Astrocyte of the hippocampus (primary cell): ENCODE measurements at regions not wholly inside any gene's neighbourhood (a gene's known extent, or its start where the extent isn't known, plus 50 kb on each side); places are given as distances from the start of the nearest gene placed in this dataset.

ENCODE experiments used
- DNase-seq: peaks from one replicate; pipeline ENCODE4 v3.0.0; 2011; ENCODE audit warnings: low read depth, low spot score

DNA sequence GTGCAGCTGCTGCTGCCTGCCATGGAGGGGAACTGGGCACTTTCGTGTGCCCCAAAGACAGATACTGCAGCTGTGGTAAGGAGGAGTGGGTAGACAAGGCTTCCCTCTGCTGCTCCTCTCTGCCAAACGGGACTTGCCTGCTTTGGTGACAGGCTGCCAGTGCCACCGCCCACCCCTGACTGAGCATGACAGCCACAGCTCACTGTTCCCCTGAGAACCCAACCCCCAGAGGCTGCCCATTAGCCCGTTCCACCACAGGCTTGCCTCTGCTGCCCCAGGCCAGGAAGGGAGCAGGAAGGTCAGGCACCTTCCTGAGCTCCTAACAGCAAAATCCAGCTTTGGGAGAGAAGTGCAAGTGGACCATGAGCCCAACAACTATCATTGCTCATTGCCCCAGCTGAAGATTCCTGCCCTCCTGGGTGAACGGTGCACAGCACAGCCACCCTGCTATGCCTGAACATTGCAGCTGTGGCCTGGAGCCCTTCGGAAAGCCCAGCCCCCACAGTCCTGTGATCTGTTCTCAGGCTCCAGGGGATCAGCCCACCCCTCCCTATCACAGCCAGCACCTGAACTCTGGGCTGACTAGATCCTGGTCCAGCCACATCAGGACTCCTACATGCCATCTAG lies 58.7 kb upstream of the ANTXRL start:
- DNase-seq: no peak

DNA sequence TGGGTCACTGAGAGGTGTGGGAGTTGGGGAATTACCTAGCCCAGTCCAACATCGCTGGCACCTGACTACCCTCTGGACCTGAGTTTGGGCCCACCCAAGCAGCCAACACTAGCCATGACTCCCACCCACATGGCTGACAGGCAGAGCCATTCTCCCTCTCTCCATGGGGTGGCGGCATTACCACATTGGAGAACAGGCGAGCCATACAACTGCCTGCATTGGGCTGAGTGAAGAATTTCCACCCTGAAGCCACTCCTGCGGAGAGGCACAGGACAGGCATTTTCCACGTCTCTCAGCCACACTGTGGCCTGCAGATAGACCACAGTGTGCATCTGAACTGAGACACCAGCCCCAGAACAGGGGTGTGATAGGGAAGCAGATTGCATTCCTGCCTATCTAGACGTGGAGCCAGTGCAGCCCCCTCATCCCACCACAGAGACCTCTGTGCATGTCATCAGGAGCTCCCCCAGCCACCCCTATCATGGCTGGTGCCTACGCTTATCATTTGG lies 58.2 kb upstream of the ANTXRL start:
- peak; percentile 82 for DNase-seq

DNA sequence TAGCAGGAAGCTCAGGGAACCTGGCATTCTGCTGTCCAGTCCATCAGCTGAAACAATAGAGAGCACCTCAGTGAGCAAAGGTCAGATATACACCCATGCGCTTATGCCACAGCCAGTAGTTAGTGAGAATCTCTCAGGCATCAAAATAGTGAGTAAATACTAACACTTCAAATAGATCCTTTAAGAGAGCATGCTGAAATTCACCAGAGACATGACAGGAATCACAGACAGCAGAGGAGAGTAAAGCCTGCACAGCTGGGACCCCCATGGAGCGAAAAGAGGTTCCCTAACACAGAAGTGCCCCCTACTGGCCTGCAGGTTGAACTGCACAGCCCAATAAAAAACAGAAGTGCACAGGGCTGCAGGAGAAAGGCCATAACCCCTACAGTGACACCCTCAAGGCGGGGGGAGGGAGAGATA lies 57.6 kb upstream of the ANTXRL start:
- peak; percentile 6 for DNase-seq

DNA sequence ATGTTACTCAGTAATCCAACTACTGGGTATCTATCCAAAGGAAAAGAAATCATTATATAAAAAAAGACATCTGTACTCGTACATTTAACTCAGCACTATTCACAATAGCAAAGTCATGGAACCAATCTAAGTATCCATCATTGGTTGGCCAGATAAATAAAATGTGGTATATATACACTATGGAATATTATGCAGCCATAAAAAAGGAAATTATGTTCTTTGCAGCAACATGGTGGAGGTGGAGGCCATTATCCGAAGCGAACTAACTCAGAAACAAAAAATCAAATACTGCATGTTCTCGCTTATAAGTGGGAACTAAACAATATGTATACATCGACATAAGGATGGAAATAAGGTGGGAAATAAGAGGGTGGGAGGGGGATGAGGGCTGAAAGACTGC lies 56.2 kb upstream of the ANTXRL start:
- no peak for DNase-seq

DNA sequence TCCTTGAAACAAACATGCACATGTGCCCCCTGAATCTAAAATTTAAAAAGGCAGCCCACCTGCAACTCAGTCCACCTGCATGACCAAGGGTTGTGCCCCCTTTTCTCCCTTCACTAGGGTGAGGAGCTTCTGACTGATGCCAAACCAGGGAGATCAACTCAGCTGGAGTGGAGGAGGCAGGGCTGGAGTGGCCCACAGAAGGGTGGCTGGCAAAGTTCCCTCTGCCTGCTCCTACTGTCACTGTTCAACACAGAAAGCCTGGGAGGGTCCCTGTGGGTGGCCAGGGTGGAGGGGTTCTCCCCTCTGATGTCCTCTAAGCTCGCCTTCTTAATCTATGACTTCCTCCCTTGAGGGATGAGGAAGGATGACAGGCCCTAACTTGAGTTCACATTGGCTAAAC lies 55.7 kb upstream of the ANTXRL start:
- no peak for DNase-seq

DNA sequence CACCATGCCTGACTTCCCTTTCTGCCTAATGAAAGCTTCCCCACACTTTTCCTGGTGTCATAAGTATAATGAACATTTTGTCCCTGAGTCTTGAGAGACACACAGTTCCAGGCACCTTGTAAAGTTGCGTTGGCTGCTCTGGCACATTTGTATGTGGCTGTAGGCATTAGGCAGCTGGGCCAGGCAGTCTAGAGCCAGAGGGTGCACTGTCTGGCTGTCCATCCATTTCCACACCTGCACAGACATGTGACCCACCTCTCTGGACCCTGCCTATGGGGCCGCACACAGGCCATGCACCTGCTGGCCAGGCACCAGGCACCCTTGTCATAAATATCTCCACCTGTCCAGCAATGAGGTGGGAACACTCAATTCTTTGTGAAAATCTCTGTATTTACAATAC lies 54.7 kb upstream of the ANTXRL start:
- no peak for DNase-seq

DNA sequence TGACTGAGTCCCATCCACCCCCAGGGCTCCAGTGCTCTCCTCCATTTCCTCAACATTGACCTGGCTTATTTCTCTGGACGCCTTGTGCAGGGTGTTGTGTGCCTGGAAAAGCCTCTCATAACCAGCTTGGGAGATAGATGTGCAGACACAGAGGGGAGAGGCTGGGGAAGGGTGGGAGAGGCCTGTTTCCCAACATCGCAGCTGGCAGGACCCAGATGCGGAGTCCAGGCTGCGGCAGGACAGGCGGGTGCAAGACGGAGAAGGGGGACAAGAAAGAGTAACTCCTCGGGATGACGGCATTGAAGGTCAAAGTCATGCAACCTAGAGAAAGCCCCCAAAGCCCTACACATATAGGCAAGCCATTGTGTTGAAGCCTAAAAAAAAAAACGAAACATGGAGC lies 54.1 kb upstream of the ANTXRL start:
- no peak for DNase-seq

DNA sequence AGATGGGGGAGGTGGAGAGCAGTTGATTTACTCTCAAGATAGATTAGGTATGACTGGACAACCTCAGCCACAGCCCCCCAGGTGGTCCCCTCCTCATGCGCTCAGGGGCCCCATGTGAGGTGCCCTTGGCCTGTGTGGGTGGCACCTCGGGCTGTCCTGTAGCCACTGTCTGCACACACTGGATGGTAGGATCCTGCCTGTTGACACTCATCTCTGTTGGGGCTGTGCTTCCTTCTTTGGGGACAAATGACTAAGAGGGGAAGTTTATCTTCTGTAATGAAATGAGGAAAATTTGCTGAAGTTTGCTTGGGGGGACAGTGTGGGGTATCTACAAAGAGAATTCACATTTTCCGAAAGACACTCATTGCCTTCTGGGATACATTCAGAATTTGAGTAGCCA lies 53.6 kb upstream of the ANTXRL start:
- DNase-seq: no peak

DNA sequence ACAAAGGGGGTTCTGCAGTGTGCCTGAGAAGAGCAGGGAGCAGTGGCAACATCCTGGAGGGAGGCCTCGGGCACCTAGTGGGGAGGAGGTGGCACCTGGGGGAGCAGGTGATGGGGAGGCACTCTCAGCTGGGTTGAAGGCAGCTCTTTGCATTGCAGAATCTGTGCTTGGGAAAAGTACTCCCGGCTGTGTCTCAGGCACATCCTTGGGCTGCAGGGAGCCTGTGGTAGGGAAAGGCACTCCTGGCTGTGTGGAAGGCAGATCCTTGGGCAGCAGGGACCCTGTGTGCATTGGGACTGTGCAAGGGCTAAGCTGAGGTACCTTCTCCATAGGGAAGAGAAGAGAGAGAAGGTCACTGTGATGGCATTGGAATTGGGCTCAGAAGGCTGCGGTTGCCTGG lies 52.8 kb upstream of the ANTXRL start:
- DNase-seq: no peak

DNA sequence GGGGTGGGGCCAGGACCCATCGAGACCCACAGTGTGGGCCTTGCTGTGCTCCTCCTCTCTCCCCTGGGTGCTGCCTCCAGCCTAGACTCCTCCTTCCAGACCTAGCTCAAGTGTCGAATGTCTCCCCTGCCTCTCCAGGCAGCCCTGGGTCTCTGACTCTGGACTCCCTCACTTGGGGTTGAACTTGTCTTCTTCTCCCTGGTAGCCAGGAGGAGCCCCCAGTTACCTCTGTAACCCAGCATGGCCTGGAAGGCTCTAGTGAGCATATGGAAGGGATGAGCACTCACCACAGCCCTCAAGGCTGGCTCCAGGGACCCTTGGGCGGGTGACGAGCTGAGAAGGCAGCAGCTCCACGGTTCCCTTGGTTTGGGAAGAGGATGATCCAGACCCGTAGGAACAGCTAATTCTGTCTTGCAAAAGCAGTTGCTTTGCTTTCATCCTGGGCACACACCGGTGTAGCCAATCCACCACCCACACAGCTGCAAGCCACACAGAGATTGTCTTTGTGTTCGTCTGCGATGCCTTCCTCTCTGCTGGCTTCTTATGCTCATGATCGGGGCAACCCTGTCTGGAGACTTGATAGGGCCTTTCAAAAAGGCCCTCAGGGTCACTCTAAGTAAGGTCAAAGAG lies 52.3 kb upstream of the ANTXRL start:
- DNase-seq: no peak

DNA sequence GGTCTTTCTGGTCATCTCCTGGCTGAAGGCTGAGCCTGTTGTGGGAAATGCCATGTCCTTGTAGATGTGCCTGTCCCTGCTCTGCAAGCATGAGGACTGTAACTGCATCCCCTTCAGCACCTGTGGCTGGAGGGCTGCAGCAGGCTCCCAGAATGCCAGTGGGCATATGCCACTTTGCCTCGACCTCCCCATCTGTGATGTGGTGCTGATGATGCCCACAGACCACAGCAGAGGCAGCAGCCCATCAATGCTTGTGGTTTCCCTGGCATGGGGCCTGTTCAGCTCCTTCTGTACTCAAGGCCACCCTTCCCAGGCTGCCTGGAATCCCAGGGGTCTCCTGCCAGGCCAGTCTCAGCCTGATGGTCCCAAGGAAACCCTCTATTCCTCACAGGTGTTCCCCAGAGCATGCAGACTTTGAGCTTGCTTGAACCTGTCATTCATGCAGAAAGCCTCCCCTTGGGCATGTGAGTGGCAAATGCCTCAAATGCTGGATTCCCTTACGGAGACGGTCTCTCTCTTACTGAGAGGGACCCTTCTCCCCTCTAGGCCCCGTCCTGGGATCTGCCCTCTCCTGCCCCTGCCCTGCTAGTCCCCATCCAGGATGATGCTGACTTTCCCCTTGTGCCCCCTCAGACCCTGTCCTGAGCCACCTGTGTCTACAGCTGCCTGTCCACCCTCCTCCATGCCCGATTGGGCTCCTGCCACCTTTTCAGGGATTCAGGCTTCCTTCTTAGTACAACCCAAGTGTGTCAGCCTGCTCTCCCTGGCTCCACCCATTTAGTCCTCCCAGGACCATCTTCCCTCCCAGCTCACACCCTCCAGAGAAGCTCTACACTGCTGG lies 50.9 kb upstream of the ANTXRL start:
- DNase-seq: no peak

DNA sequence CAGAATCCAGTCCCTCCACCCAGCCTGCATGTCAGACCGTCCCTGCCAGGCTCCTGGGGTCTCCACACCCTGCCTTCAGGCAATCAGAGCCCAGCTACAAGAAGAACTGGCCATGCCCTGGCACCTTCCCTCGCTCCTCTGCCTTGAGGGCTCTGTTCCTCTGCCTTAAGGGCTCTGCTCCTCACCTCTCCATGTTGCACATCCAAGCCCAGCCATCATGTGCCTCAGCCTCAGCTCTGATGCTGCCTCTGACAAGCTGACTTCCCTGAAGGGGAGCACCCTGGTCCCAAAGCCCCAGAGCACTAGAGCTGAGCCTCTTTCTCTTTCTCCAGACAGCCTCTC lies 50.3 kb upstream of the ANTXRL start:
- no peak for DNase-seq

DNA sequence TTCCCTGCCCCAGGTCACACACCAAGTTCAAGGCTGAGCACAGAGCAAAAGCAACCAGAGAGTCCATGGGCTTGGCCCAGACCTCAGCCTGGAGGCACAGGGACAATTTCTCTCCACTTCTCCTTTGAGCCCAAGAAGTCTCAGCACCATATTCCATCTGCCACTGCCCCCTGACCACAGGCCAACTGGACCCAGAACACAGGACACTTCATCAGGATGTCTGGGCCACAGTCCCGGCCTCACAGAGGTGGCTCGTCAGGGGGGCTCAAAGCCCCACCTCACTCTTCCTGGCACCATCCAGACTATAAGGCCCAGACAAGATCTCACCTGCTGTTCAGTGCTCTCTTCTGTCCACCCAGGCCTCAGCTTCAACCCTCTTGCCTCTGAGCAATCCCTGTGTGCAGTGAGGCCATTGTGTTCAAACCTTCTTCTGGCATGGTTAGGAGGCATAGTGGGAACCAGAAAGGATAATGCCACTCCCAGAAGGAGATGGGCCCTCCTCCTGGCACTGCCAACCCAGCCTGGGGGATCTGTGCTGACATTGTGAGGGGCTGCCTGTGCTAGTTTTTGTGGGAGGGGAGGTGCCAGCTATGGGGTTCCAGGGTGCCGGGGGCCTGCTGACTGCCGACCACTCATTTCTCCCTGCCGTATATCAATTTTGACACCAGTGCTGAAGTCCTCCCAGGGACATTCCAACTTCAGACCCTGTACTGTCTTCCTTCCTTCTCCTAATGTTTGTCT lies 49.7 kb upstream of the ANTXRL start:
- DNase-seq: no peak
